Heart left ventricle (tissue), 16 donors: ENCODE measurements at regions not wholly inside any gene's neighbourhood (a gene's known extent, or its start where the extent isn't known, plus 50 kb on each side); places are given as distances from the start of the nearest gene placed in this dataset.

Source experiments
- ATAC-seq, 4 donors: fragments of 200-7000 bp; cut with Tn5 transposase; one replicate each; pipeline ENCODE4 v1.9.1; 2020 to 2022; ENCODE audit warnings: moderate library complexity in 4 of 4, mild to moderate bottlenecking in 3 of 4, moderate number of reproducible peaks in 1 of 4
- DNase-seq, 5 donors: peaks; one replicate each; pipeline ENCODE4 v3.0.0-alpha.2; 2020
- H3K27ac ChIP-seq, 12 donors: fragments of 200-600 bp; sonication (generic) in 4 of 12; one replicate each; pipeline versions ENCODE4 v1.5.0 to v1.8.0; 2016 to 2022; ENCODE audit warnings: mild to moderate bottlenecking in 2 of 12
- H3K27me3 ChIP-seq, 9 donors: fragments of 200-600 bp; sonication (generic) in 2 of 9; one replicate each; pipeline versions ENCODE4 v1.5.1 to v1.8.0; 2016 to 2022; ENCODE audit warnings: mild to moderate bottlenecking in 3 of 9
- H3K36me3 ChIP-seq, 9 donors: fragments of 200-600 bp; sonication (generic) in 2 of 9; one replicate each; pipeline versions ENCODE4 v1.5.0 to v1.8.0; 2018 to 2022; ENCODE audit warnings: mild to moderate bottlenecking in 2 of 9
- H3K4me1 ChIP-seq, 12 donors: fragments of 200-600 bp; sonication (generic) in 4 of 12; one replicate each; pipeline versions ENCODE4 v1.5.0 to v1.8.0; 2016 to 2022; ENCODE audit warnings: mild to moderate bottlenecking in 3 of 12
- H3K4me3 ChIP-seq, 12 donors: fragments of 200-600 bp; sonication (generic) in 4 of 12; one replicate each; pipeline versions ENCODE4 v1.5.0 to v1.8.0; 2017 to 2022; ENCODE audit warnings: mild to moderate bottlenecking in 9 of 12, moderate library complexity in 4 of 12
- H3K9me3 ChIP-seq, 12 donors: fragments of 200-600 bp; sonication (generic) in 4 of 12; one replicate each; pipeline versions ENCODE4 v1.5.0 to v1.8.0; 2016 to 2022; ENCODE audit warnings: mild to moderate bottlenecking in 1 of 12
- POLR2A ChIP-seq, 2 donors: fragments of 450-650 bp; IDR thresholded peaks; one replicate each; pipeline ENCODE4 v1.6.1; 2017; ENCODE audit warnings: antibody characterized with exemption in 2 of 2, mild to moderate bottlenecking in 2 of 2, moderate library complexity in 2 of 2
- WGBS, 4 donors: extraction: QIAGEN DNeasy Blood & Tissue Kit in 2 of 4; methylation state at CpG; one replicate each; pipeline versions ENCODE4 v1.1.5 to v1.1.7; 2013 to 2018; 5-methylcytosine and 5-hydroxymethylcytosine counted together
- intact Hi-C, 10 donors: fragments of 100-400 bp; cut with DNase I; formaldehyde crosslinking; loops; one replicate each; pipeline versions ENCODE4 v1.11.1 to v1.14.2; 2022
- TF ChIP-seq, protein P1 (sequence below), 12 donors: fragments of 200-600 bp; sonication (generic) in 4 of 12; IDR thresholded peaks; one replicate each; pipeline versions ENCODE4 v1.5.0 to v1.8.0; 2018 to 2022; ENCODE audit warnings: antibody characterized with exemption in 12 of 12, mild to moderate bottlenecking in 5 of 12
- donor health status: ischemic (EF 13 %, LVEDD 7.1; RV severe dilation, severe dysfunction).
- donor health status: healthy with polysubstance abuse.
- donor health status: DM: no; HTN: yes; CAD: no.
- donor health status: DM: no; HTN: no; CAD: no.
- donor health status: ischemic (EF 25% LVEDD 6.9; RV normal size, moderate dysfunction).
- donor health status: ischemic (EF 25% LVEDD 5.7; RV mildly dilated, moderate dysfunction).
- donor health status: healthy.
- donor health status: DM: yes; HTN: yes; CAD: no.
- donor health status: ischemic (EF 35%, LVEDD 5.7; RV mildly dilated, moderate dysfunction).
- donor health status: nonischemic (EF 11% LVEDD 7.7; RV severe dilation, severe dysfunction).
- donor health status: DM: yes; HTN: yes; CAD: no.
- donor health status: PGD.
- donor health status: ischemic (EF 29% LVEDD 5.4; RV normal size, mild dysfunction).
- donor health status: nonischemic (EF 23%, LVEDD 6.1; RV moderate dilation, normal function).

DNA sequence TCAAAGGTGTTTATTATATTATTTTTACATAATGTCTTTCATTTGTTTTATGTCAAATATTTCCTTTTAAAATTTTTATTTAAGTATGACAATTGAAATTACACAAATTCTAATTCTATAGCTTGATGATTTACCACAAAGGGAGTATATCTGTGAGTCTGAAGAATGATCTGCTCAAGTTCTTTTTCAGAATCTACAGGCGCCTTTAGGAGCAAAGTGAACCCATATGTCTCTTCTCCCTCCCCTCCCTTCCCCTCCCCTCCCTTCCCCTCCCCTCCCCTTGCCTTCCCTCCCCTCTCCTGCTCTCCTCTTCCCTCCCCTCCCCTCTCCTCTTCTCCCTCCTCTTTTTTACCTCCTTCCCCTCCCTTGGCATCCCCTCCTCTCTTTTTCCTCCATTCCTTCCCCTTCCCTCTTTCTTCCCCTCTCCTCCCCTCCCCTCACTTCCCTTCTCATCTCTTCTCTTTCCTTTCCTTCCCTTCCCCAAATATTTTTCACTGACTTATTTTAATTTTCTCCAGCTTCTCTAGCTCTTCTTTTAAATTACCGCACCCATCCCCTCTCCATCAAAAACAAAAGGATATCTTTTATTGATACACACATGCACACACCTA lies 495.3 kb upstream of the PIK3R1 start:
- H3K4me1 ChIP-seq, result no peaks in the 10 kb centered on the region
- H3K27ac ChIP-seq, result no peak overlapping the region
- no peaks in the 10 kb centered on the region for H3K36me3 ChIP-seq
- H3K9me3 ChIP-seq, result no peaks in the 10 kb centered on the region
- intact Hi-C loops, result loop anchor here in 1 of 10 donors (10.0 kb wide), 1 partner anchor 55 kb away; no protein-coding TSS in a partner anchor
- 93 to 95% (median 95%) methylated on average over 2 of the region's 2 CpGs for WGBS, 4 donors
- TF ChIP-seq POLR2A (IDR thresholded peaks at IDR 0.05), result no peak
- TF ChIP-seq, protein P1, sequence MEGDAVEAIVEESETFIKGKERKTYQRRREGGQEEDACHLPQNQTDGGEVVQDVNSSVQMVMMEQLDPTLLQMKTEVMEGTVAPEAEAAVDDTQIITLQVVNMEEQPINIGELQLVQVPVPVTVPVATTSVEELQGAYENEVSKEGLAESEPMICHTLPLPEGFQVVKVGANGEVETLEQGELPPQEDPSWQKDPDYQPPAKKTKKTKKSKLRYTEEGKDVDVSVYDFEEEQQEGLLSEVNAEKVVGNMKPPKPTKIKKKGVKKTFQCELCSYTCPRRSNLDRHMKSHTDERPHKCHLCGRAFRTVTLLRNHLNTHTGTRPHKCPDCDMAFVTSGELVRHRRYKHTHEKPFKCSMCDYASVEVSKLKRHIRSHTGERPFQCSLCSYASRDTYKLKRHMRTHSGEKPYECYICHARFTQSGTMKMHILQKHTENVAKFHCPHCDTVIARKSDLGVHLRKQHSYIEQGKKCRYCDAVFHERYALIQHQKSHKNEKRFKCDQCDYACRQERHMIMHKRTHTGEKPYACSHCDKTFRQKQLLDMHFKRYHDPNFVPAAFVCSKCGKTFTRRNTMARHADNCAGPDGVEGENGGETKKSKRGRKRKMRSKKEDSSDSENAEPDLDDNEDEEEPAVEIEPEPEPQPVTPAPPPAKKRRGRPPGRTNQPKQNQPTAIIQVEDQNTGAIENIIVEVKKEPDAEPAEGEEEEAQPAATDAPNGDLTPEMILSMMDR (IDR thresholded peaks at IDR 0.05), result no peak
- DNase-seq (no peak), ATAC-seq (no peak)
- H3K27me3 ChIP-seq, result no peaks in the 10 kb centered on the region
- H3K4me3 ChIP-seq, result no peak overlapping the region

DNA sequence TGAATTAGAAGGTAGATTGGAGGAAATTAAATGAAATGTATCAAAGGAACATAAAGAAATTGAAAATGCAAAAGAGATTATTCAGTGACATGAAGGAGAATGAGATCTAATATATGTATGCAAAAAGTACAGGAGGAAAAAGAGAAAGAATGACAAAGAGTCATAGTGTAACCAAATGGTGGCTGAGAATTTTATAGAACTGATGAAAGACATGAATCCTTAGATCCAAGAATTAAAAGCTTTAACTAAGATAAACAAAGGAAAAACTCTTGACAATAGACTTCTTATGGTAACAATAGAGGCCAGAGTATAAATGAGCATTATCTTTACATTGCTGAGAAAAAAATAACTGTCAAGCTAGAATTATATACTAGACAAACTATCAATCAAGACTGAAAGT lies 505.4 kb upstream of the CD180 start:
- Histone ChIP-seq H3K27me3 (no peaks in the 10 kb centered on the region), H3K4me1 (no peaks in the 10 kb centered on the region), H3K36me3 (no peaks in the 10 kb centered on the region), H3K4me3 (no peak overlapping the region), H3K9me3 (peaks cover 0 to 32% (median 4%) of the 10 kb centered on the region in 12 donors), H3K27ac (no peak overlapping the region)
- no peak for ATAC-seq
- no peak for DNase-seq
- TF ChIP-seq, protein P1 (IDR thresholded peaks at IDR 0.05), result no peak
- no peak for TF ChIP-seq POLR2A (IDR thresholded peaks at IDR 0.05)
- intact Hi-C loops, result no loop called here

DNA sequence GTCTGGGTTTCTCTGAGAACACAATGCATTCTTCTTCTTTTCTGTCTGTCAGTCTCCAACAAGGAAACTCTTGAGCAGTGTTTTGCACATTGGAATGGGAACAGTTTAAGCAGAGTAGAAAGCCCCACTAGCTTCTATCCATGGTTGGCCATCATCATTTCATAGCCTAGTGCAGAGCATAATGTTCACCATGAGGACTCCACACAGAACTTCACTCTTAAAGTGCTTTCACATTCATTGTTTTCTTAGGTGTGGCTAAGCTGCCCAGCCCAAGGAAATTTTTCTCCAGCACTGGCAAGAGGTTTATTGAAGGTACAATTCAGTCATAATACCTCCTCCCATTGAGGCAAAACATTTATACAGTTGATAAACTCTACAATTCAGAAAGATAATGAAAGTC lies 503.0 kb upstream of the CD180 start:
- TF ChIP-seq, protein P1 (IDR thresholded peaks at IDR 0.05), result no peak
- TF ChIP-seq POLR2A (IDR thresholded peaks at IDR 0.05), result no peak
- intact Hi-C loops, result loop anchor here in 6 of 10 donors (5.0 to 10.0 kb wide), 3 partner anchors 103 to 565 kb away; no protein-coding TSS in a partner anchor
- no peak for ATAC-seq

DNA sequence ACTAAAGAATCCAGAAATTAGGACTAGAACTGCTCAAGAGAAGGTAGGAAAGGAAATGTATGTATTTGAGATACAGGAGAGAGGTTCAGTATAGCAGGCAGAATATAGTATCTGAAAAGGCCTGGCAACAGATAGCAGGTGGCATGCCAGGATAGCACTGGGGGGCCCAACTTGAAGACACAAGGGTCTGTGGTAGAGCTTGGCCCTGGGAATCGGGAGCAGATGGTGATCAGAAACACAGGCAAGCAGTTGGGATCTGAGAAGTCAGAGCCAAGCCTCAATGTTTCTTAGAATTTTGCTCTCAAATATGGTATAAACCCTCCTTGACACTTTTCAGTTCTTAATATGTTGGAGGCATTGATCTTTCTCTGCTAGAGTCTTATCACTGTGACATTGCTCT lies 499.8 kb upstream of the CD180 start:
- DNase-seq (no peak), ATAC-seq (no peak)
- TF ChIP-seq, protein P1 (IDR thresholded peaks at IDR 0.05), result no peak
- TF ChIP-seq POLR2A (IDR thresholded peaks at IDR 0.05), result no peak
- 90 to 96% (median 95%) methylated on average over 1 of the region's 1 CpG for WGBS, 4 donors
- Histone ChIP-seq H3K27ac (no peak overlapping the region), H3K9me3 (peaks cover 0 to 4% (median 0%) of the 10 kb centered on the region in 12 donors), H3K27me3 (no peaks in the 10 kb centered on the region), H3K36me3 (no peaks in the 10 kb centered on the region), H3K4me3 (no peak overlapping the region), H3K4me1 (peaks cover 0 to 20% (median 9%) of the 10 kb centered on the region in 12 donors)
- intact Hi-C loops, result loop anchor here in 6 of 10 donors (5.0 to 10.0 kb wide), 3 partner anchors 106 to 568 kb away; no protein-coding TSS in a partner anchor

More for the DNA sequence above, 503.0 kb upstream of the CD180 start:
- Histone ChIP-seq H3K36me3 (no peaks in the 10 kb centered on the region), H3K4me1 (peaks cover 0 to 10% (median 8%) of the 10 kb centered on the region in 12 donors), H3K4me3 (no peak overlapping the region), H3K27ac (no peak overlapping the region), H3K9me3 (peaks cover 0 to 32% (median 4%) of the 10 kb centered on the region in 12 donors), H3K27me3 (no peaks in the 10 kb centered on the region)
- DNase-seq, result no peak
